ENCODE measurements at regions not wholly inside any gene's neighbourhood (a gene's known extent, or its start where the extent isn't known, plus 50 kb on each side); places are given as distances from the start of the nearest gene placed in this dataset.

- TF ChIP-seq CTCF (IDR thresholded peaks at IDR 0.05; ENCODE audit: borderline replicate concordance, extremely low read depth, low read length, poor library complexity, severe bottlenecking) (no peak), EZH2 (IDR thresholded peaks at IDR 0.05; ENCODE audit: borderline replicate concordance, low read depth, low read length, severe bottlenecking) (no peak)
Observed at GRCh38 chr5:110019780-110020179, 330.1 kb downstream of the MAN2A1 start.

Measured in DND-41 (cell line).